ENCODE measurements at regions not wholly inside any gene's neighbourhood (a gene's known extent, or its start where the extent isn't known, plus 50 kb on each side); places are given as distances from the start of the nearest gene placed in this dataset.
A peak's percentile ranks its signal among the peaks of the same experiment; 100 is the strongest.

GRCh38 chr5:128895122-128895521 is 70.2 kb upstream of the SLC27A6 start:
- intact Hi-C loops (cut with DNase I), result no loop called here
- Histone ChIP-seq H3K9me3 (no peaks in the 10 kb centered on the region), H3K36me3 (no peaks in the 10 kb centered on the region), H3K4me1 (no peaks in the 10 kb centered on the region), H3K4me3 (no peak overlapping the region), H3K27ac (no peak overlapping the region), H3K27me3 (no peaks in the 10 kb centered on the region)
- no peak for DNase-seq
- TF ChIP-seq CTCF (IDR thresholded peaks at IDR 0.05) (no peak), POLR2AphosphoS5 (IDR thresholded peaks at IDR 0.05) (no peak), POLR2A (IDR thresholded peaks at IDR 0.05) (no peak), EP300 (IDR thresholded peaks at IDR 0.05) (no peak)

GRCh38 chr5:128896675-128897074 is 68.6 kb upstream of the SLC27A6 start:
- 81 to 88% methylated on average over 2 of the region's 2 CpGs for WGBS, 2 donors
- H3K4me3 ChIP-seq, result no peak overlapping the region
- H3K4me1 ChIP-seq, result no peaks in the 10 kb centered on the region
- intact Hi-C loops (cut with DNase I), result no loop called here
- no peak for DNase-seq
- no peak overlapping the region for H3K27ac ChIP-seq
- H3K9me3 ChIP-seq, result no peaks in the 10 kb centered on the region
- no peak for TF ChIP-seq POLR2AphosphoS5 (IDR thresholded peaks at IDR 0.05)
- no peak for TF ChIP-seq EP300 (IDR thresholded peaks at IDR 0.05)
- H3K27me3 ChIP-seq, result no peaks in the 10 kb centered on the region
- no peaks in the 10 kb centered on the region for H3K36me3 ChIP-seq

- Histone ChIP-seq H3K4me1 (no peaks in the 10 kb centered on the region), H3K36me3 (no peaks in the 10 kb centered on the region), H3K27me3 (no peaks in the 10 kb centered on the region), H3K4me3 (no peak overlapping the region), H3K9me3 (no peaks in the 10 kb centered on the region), H3K27ac (no peak overlapping the region)
- intact Hi-C loops (cut with DNase I), result no loop called here
- 71 to 84% methylated on average over 5 of the region's 5 CpGs for WGBS, 2 donors
- DNase-seq, result no peak
- TF ChIP-seq POLR2A (IDR thresholded peaks at IDR 0.05) (no peak), CTCF (IDR thresholded peaks at IDR 0.05) (no peak), POLR2AphosphoS5 (IDR thresholded peaks at IDR 0.05) (no peak), EP300 (IDR thresholded peaks at IDR 0.05) (no peak)
These were observed 61.7 kb upstream of the SLC27A6 start for GRCh38 chr5:128903550-128903949.

- Histone ChIP-seq H3K36me3 (no peaks in the 10 kb centered on the region), H3K9me3 (no peaks in the 10 kb centered on the region), H3K27ac (no peak overlapping the region), H3K27me3 (no peaks in the 10 kb centered on the region), H3K4me1 (no peaks in the 10 kb centered on the region), H3K4me3 (no peak overlapping the region)
- no peak for DNase-seq
- 70 to 72% methylated on average over 3 of the region's 3 CpGs for WGBS, 2 donors
- intact Hi-C loops (cut with DNase I), result loop anchor here (5.0 kb wide), 1 partner anchor 862 kb away; no protein-coding TSS in a partner anchor
- TF ChIP-seq POLR2AphosphoS5 (IDR thresholded peaks at IDR 0.05) (no peak), EP300 (IDR thresholded peaks at IDR 0.05) (no peak), CTCF (IDR thresholded peaks at IDR 0.05) (no peak), POLR2A (IDR thresholded peaks at IDR 0.05) (no peak)
These were observed 60.3 kb upstream of the SLC27A6 start for GRCh38 chr5:128904805-128905567.

- intact Hi-C loops (cut with DNase I), result loop anchor here (5.0 kb wide), 1 partner anchor 862 kb away; no protein-coding TSS in a partner anchor
- TF ChIP-seq CTCF (IDR thresholded peaks at IDR 0.05) (peak; percentile 24 to 76 (median 60)), EP300 (IDR thresholded peaks at IDR 0.05) (no peak), POLR2AphosphoS5 (IDR thresholded peaks at IDR 0.05) (no peak), POLR2A (IDR thresholded peaks at IDR 0.05) (no peak)
- DNase-seq, result no peak
- Histone ChIP-seq H3K36me3 (no peaks in the 10 kb centered on the region), H3K27me3 (no peaks in the 10 kb centered on the region), H3K27ac (no peak overlapping the region), H3K9me3 (no peaks in the 10 kb centered on the region), H3K4me3 (no peak overlapping the region), H3K4me1 (no peaks in the 10 kb centered on the region)
- WGBS, 2 donors, result 28 to 47% methylated on average over 4 of the region's 4 CpGs
These were observed 59.6 kb upstream of the SLC27A6 start for GRCh38 chr5:128905568-128906110.
